HFFc6 (cell line): ENCODE measurements at regions not wholly inside any gene's neighbourhood (a gene's known extent, or its start where the extent isn't known, plus 50 kb on each side); places are given as distances from the start of the nearest gene placed in this dataset.

Source experiments
- DNase-seq: peaks from one replicate; pipeline ENCODE4 v3.0.0-alpha.2; 2018
- H3K27ac Mint-ChIP-seq: 2 replicates; pipeline ENCODE4 v1.8.0; 2020; ENCODE audit warnings: mild to moderate bottlenecking, mixed read lengths
- H3K27me3 Mint-ChIP-seq: 2 replicates; pipeline ENCODE4 v1.8.0; 2021; ENCODE audit warnings: mild to moderate bottlenecking, moderate library complexity, mixed read lengths; ENCODE audit not compliant: insufficient read depth
- H3K36me3 Mint-ChIP-seq: 2 replicates; pipeline ENCODE4 v1.8.0; 2021; ENCODE audit warnings: low read depth, mixed read lengths
- H3K4me1 Mint-ChIP-seq: 2 replicates; pipeline ENCODE4 v1.8.0; 2020; ENCODE audit warnings: low read depth, mixed read lengths
- H3K4me3 Mint-ChIP-seq: 2 replicates; pipeline ENCODE4 v1.8.0; 2020; ENCODE audit warnings: mild to moderate bottlenecking, moderate library complexity, mixed read lengths
- H3K9me3 Mint-ChIP-seq: 2 replicates; pipeline ENCODE4 v1.8.0; 2020; ENCODE audit warnings: mild to moderate bottlenecking, mixed read lengths
- CTCF ChIP-seq: fragments of 200-600 bp; sonication (generic); IDR thresholded peaks from 2 replicates; pipeline ENCODE4 v1.5.0; 2021; ENCODE audit warnings: antibody characterized with exemption, mild to moderate bottlenecking

GRCh38 chr5:82497242-82497641 is 219.1 kb upstream of the RPS23 start:
- DNase-seq: no peak
- TF ChIP-seq CTCF: no peak
- H3K27me3 Mint-ChIP-seq: peaks cover 8% of the 10 kb centered on the region
- no peak overlapping the region for H3K27ac Mint-ChIP-seq
- no peak overlapping the region for H3K4me3 Mint-ChIP-seq
- H3K36me3 Mint-ChIP-seq: no peaks in the 10 kb centered on the region
- H3K4me1 Mint-ChIP-seq: no peaks in the 10 kb centered on the region
- H3K9me3 Mint-ChIP-seq: no peaks in the 10 kb centered on the region

DNA sequence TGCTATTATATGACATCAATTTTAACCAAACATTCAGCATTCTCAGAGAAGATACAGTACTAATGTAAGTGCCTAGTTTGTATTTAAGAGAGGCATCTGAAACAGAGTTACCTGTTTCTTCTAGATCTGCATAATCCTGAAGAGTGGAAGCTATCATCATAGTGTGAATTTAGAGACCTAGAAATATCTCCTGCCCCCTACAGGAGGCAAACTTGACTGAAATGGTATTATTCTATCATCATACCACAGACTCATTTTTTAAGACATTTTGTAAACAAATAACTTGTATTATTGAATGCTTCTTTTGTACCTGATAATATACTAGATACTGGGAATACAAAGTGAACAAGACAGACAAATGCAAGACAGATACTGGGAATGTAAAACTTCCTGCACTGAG is 216.8 kb upstream of the RPS23 start:
- no peak overlapping the region for H3K4me3 Mint-ChIP-seq

DNA sequence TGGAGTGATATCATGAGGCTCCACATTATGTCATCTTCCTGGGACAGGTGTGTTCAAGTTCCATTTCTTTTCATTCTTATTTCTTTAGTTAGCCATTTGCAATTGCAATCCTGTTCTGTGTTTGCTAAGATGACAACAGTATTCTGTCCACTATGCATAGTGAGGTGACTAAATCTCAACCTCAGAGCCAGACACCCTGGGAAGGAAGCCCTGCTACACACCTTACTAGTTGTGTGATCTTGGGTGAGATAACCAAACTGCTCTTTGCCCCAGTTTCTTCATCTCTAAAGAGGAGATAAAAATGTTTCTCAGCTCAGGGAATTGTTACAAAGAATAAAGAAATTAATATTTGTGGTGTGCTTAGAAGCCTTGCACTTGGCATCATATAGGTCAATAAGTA is 215.1 kb upstream of the RPS23 start:
- peaks cover 10% of the 10 kb centered on the region for H3K27me3 Mint-ChIP-seq
- TF ChIP-seq CTCF: no peak
- H3K27ac Mint-ChIP-seq: no peak overlapping the region
- H3K4me1 Mint-ChIP-seq: no peaks in the 10 kb centered on the region
- no peaks in the 10 kb centered on the region for H3K9me3 Mint-ChIP-seq
- DNase-seq: no peak
- H3K36me3 Mint-ChIP-seq: no peaks in the 10 kb centered on the region
- H3K4me3 Mint-ChIP-seq: no peak overlapping the region

More for the DNA sequence above, 216.8 kb upstream of the RPS23 start:
- H3K27ac Mint-ChIP-seq: no peak overlapping the region
- no peaks in the 10 kb centered on the region for H3K9me3 Mint-ChIP-seq
- DNase-seq: peak; percentile 5
- peak; percentile 67 for TF ChIP-seq CTCF
- H3K36me3 Mint-ChIP-seq: no peaks in the 10 kb centered on the region
- peaks cover 10% of the 10 kb centered on the region for H3K27me3 Mint-ChIP-seq
- H3K4me1 Mint-ChIP-seq: no peaks in the 10 kb centered on the region

GRCh38 chr5:82491397-82491796 is 213.2 kb upstream of the RPS23 start:
- Mint-ChIP-seq H3K36me3 (no peaks in the 10 kb centered on the region), H3K9me3 (no peaks in the 10 kb centered on the region), H3K27ac (no peak overlapping the region), H3K27me3 (peaks cover 10% of the 10 kb centered on the region), H3K4me1 (no peaks in the 10 kb centered on the region), H3K4me3 (no peak overlapping the region)
- no peak for TF ChIP-seq CTCF
- no peak for DNase-seq

- no peak for DNase-seq
- Mint-ChIP-seq H3K27ac (no peak overlapping the region), H3K4me3 (no peak overlapping the region), H3K4me1 (no peaks in the 10 kb centered on the region), H3K9me3 (no peaks in the 10 kb centered on the region), H3K27me3 (peaks cover 5% of the 10 kb centered on the region), H3K36me3 (no peaks in the 10 kb centered on the region)
- TF ChIP-seq CTCF: no peak
These were observed 211.5 kb upstream of the RPS23 start for GRCh38 chr5:82489683-82490082.

- Mint-ChIP-seq H3K9me3 (no peaks in the 10 kb centered on the region), H3K4me1 (no peaks in the 10 kb centered on the region), H3K27me3 (peaks cover 7% of the 10 kb centered on the region), H3K4me3 (no peak overlapping the region), H3K36me3 (no peaks in the 10 kb centered on the region), H3K27ac (no peak overlapping the region)
- no peak for TF ChIP-seq CTCF
- no peak for DNase-seq
These were observed 209.0 kb upstream of the RPS23 start for GRCh38 chr5:82487131-82487530.
